ENCODE measurements at regions not wholly inside any gene's neighbourhood (a gene's known extent, or its start where the extent isn't known, plus 50 kb on each side); places are given as distances from the start of the nearest gene placed in this dataset.

GRCh38 chr14:100401031-100401692 lies 78.0 kb downstream of the SLC25A47 start:
- no peak overlapping the region for H3K27ac ChIP-seq (ENCODE audit: poor library complexity, severe bottlenecking)
- peaks cover 11% of the 10 kb centered on the region for H3K4me1 ChIP-seq (ENCODE audit: insufficient read depth, poor library complexity, severe bottlenecking)

GRCh38 chr14:100401792-100402191 lies 78.7 kb downstream of the SLC25A47 start:
- Histone ChIP-seq H3K36me3 (ENCODE audit: low read depth) (peaks cover 9% of the 10 kb centered on the region; the same call in 1 of the 2 replicates), H3K27ac (ENCODE audit: poor library complexity, severe bottlenecking) (no peak overlapping the region), H3K9me3 (ENCODE audit: severe bottlenecking) (no peaks in the 10 kb centered on the region), H3K4me1 (ENCODE audit: insufficient read depth, poor library complexity, severe bottlenecking) (peaks cover 18% of the 10 kb centered on the region), H3K4me3 (ENCODE audit: severe bottlenecking) (no peak overlapping the region), H3K27me3 (ENCODE audit: insufficient read depth, poor library complexity, severe bottlenecking) (no peaks in the 10 kb centered on the region)
- DNase-seq (ENCODE audit: low spot score) = no peak
- ATAC-seq (ENCODE audit: low read depth) = no peak
- no peak for TF ChIP-seq CTCF (IDR thresholded peaks at IDR 0.05; ENCODE audit: poor library complexity, severe bottlenecking)

More at GRCh38 chr14:100401031-100401692, 78.0 kb downstream of the SLC25A47 start:
- Histone ChIP-seq H3K27me3 (ENCODE audit: insufficient read depth, poor library complexity, severe bottlenecking) (no peaks in the 10 kb centered on the region), H3K9me3 (ENCODE audit: severe bottlenecking) (no peaks in the 10 kb centered on the region), H3K36me3 (ENCODE audit: low read depth) (peaks cover 9% of the 10 kb centered on the region; the same call in 1 of the 2 replicates), H3K4me3 (ENCODE audit: severe bottlenecking) (no peak overlapping the region)
- no peak for TF ChIP-seq CTCF (IDR thresholded peaks at IDR 0.05; ENCODE audit: poor library complexity, severe bottlenecking)
- DNase-seq (ENCODE audit: low spot score) (no peak), ATAC-seq (ENCODE audit: low read depth) (no peak)

GRCh38 chr14:100402631-100403030 lies 79.5 kb downstream of the SLC25A47 start:
- no peaks in the 10 kb centered on the region for H3K9me3 ChIP-seq (ENCODE audit: severe bottlenecking)
- H3K27me3 ChIP-seq (ENCODE audit: insufficient read depth, poor library complexity, severe bottlenecking) = no peaks in the 10 kb centered on the region
- TF ChIP-seq CTCF (IDR thresholded peaks at IDR 0.05; ENCODE audit: poor library complexity, severe bottlenecking) = no peak
- no peak overlapping the region for H3K4me3 ChIP-seq (ENCODE audit: severe bottlenecking)
- peaks cover 19% of the 10 kb centered on the region for H3K4me1 ChIP-seq (ENCODE audit: insufficient read depth, poor library complexity, severe bottlenecking)
- no peak for ATAC-seq (ENCODE audit: low read depth)
- no peak overlapping the region for H3K27ac ChIP-seq (ENCODE audit: poor library complexity, severe bottlenecking)
- H3K36me3 ChIP-seq (ENCODE audit: low read depth) = peaks cover 3% of the 10 kb centered on the region; the same call in 1 of the 2 replicates
- no peak for DNase-seq (ENCODE audit: low spot score)

GRCh38 chr14:100403105-100403504 lies 80.0 kb downstream of the SLC25A47 start:
- H3K36me3 ChIP-seq (ENCODE audit: low read depth) = peaks cover 3% of the 10 kb centered on the region; the same call in 1 of the 2 replicates
- peaks cover 15% of the 10 kb centered on the region for H3K4me1 ChIP-seq (ENCODE audit: insufficient read depth, poor library complexity, severe bottlenecking)
- no peak for DNase-seq (ENCODE audit: low spot score)
- H3K4me3 ChIP-seq (ENCODE audit: severe bottlenecking) = no peak overlapping the region
- no peak for TF ChIP-seq CTCF (IDR thresholded peaks at IDR 0.05; ENCODE audit: poor library complexity, severe bottlenecking)
- no peak overlapping the region for H3K27ac ChIP-seq (ENCODE audit: poor library complexity, severe bottlenecking)
- no peaks in the 10 kb centered on the region for H3K27me3 ChIP-seq (ENCODE audit: insufficient read depth, poor library complexity, severe bottlenecking)
- H3K9me3 ChIP-seq (ENCODE audit: severe bottlenecking) = no peaks in the 10 kb centered on the region
- ATAC-seq (ENCODE audit: low read depth) = no peak

- Histone ChIP-seq H3K27ac (ENCODE audit: poor library complexity, severe bottlenecking) (no peak overlapping the region), H3K4me1 (ENCODE audit: insufficient read depth, poor library complexity, severe bottlenecking) (peaks cover 16% of the 10 kb centered on the region), H3K9me3 (ENCODE audit: severe bottlenecking) (no peaks in the 10 kb centered on the region), H3K36me3 (ENCODE audit: low read depth) (no peaks in the 10 kb centered on the region), H3K4me3 (ENCODE audit: severe bottlenecking) (no peak overlapping the region), H3K27me3 (ENCODE audit: insufficient read depth, poor library complexity, severe bottlenecking) (no peaks in the 10 kb centered on the region)
- ATAC-seq (ENCODE audit: low read depth) = no peak
- DNase-seq (ENCODE audit: low spot score) = no peak
- no peak for TF ChIP-seq CTCF (IDR thresholded peaks at IDR 0.05; ENCODE audit: poor library complexity, severe bottlenecking)
Measured at GRCh38 chr14:100403802-100404365, 80.7 kb downstream of the SLC25A47 start.
